ENCODE measurements at regions not wholly inside any gene's neighbourhood (a gene's known extent, or its start where the extent isn't known, plus 50 kb on each side); places are given as distances from the start of the nearest gene placed in this dataset.

- in situ Hi-C loops (cut with MboI; ENCODE audit: low sequenced_read_pairs, unreplicated experiment): no loop called here
- no peak for TF ChIP-seq CTCF (IDR thresholded peaks at IDR 0.05; ENCODE audit: borderline replicate concordance, control extremely low read depth, extremely low read depth, insufficient read depth, missing control alignments)
- no peak for DNase-seq (ENCODE audit: low spot score)
Observed at GRCh38 chr4:11013094-11013664, 328.6 kb upstream of the CLNK start.

GRCh38 chr4:11011249-11011648 lies 326.7 kb upstream of the CLNK start:
- no peak for TF ChIP-seq CTCF (IDR thresholded peaks at IDR 0.05; ENCODE audit: borderline replicate concordance, control extremely low read depth, extremely low read depth, insufficient read depth, missing control alignments)
- in situ Hi-C loops (cut with MboI; ENCODE audit: low sequenced_read_pairs, unreplicated experiment): no loop called here
- no peak for DNase-seq (ENCODE audit: low spot score)

GRCh38 chr4:11010624-11011023 lies 326.1 kb upstream of the CLNK start:
- no peak for DNase-seq (ENCODE audit: low spot score)
- in situ Hi-C loops (cut with MboI; ENCODE audit: low sequenced_read_pairs, unreplicated experiment): no loop called here
- no peak for TF ChIP-seq CTCF (IDR thresholded peaks at IDR 0.05; ENCODE audit: borderline replicate concordance, control extremely low read depth, extremely low read depth, insufficient read depth, missing control alignments)

- DNase-seq (ENCODE audit: low spot score): no peak
- TF ChIP-seq CTCF (IDR thresholded peaks at IDR 0.05; ENCODE audit: borderline replicate concordance, control extremely low read depth, extremely low read depth, insufficient read depth, missing control alignments): no peak
Observed at GRCh38 chr4:11009281-11009680, 324.7 kb upstream of the CLNK start.

GRCh38 chr4:11005300-11005699 lies 320.7 kb upstream of the CLNK start:
- no peak for TF ChIP-seq CTCF (IDR thresholded peaks at IDR 0.05; ENCODE audit: borderline replicate concordance, control extremely low read depth, extremely low read depth, insufficient read depth, missing control alignments)
- in situ Hi-C loops (cut with MboI; ENCODE audit: low sequenced_read_pairs, unreplicated experiment): no loop called here
- no peak for DNase-seq (ENCODE audit: low spot score)

More at GRCh38 chr4:11009281-11009680, 324.7 kb upstream of the CLNK start:
- in situ Hi-C loops (cut with MboI; ENCODE audit: low sequenced_read_pairs, unreplicated experiment): no loop called here

- in situ Hi-C loops (cut with MboI; ENCODE audit: low sequenced_read_pairs, unreplicated experiment): no loop called here
Observed at GRCh38 chr4:11004818-11005217, 320.2 kb upstream of the CLNK start.

More at GRCh38 chr4:11004818-11005217, 320.2 kb upstream of the CLNK start:
- no peak for DNase-seq (ENCODE audit: low spot score)
- no peak for TF ChIP-seq CTCF (IDR thresholded peaks at IDR 0.05; ENCODE audit: borderline replicate concordance, control extremely low read depth, extremely low read depth, insufficient read depth, missing control alignments)
